ENCODE measurements at regions not wholly inside any gene's neighbourhood (a gene's known extent, or its start where the extent isn't known, plus 50 kb on each side); places are given as distances from the start of the nearest gene placed in this dataset.

DNA sequence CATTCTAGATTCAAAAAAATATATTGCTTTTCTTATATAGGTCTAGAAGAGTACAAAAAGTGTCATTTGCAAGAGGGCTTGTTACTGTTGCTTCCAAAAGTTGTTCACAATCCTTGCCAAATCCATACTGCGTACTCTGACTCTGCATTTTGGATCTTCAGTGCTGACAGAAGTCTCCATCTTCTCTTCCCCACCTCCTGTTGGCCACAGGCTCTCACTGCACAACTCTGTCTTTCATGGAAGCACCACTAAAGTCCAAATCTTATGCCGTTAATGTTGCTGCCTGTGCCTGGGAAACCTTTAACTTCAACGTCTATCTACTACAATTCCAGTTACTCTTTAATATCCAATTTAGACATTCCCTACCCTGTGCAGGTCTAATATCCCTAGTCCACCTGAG, 419.9 kb downstream of the NR2F2 start:
- Histone ChIP-seq H3K4ac (ENCODE audit: low read depth, low read length) (no peak overlapping the region), H2BK20ac (ENCODE audit: low read depth, low read length) (no peak overlapping the region), H3K4me1 (ENCODE audit: control insufficient read depth, insufficient read depth, low read length) (no peaks in the 10 kb centered on the region), H3K23ac (ENCODE audit: low read depth, low read length) (no peak overlapping the region), H3K56ac (ENCODE audit: extremely low read depth, insufficient read depth, low read length) (no peak overlapping the region), H3K14ac (replicated peaks; ENCODE audit: low read depth, low read length) (no peak overlapping the region), H4K8ac (ENCODE audit: low read depth in 2 of 2, low read length in 2 of 2) (no peak overlapping the region), H3K4me3 (ENCODE audit: insufficient read depth, low read depth, low read length) (no peak overlapping the region), H2AFZ (replicated peaks; ENCODE audit: low read length, poor library complexity) (no peak overlapping the region), H4K20me1 (ENCODE audit: insufficient read depth, low read length) (no peaks in the 10 kb centered on the region), H2AK9ac (replicated peaks; ENCODE audit: low read depth, low read length, poor library complexity) (no peak overlapping the region), H2BK120ac (ENCODE audit: low read depth, low read length) (no peak overlapping the region), H3K4me2 (ENCODE audit: low read depth, low read length) (no peak overlapping the region), H3K36me3 (ENCODE audit: control insufficient read depth, insufficient read depth, low read length) (no peaks in the 10 kb centered on the region), H3K9ac (ENCODE audit: low read depth, low read length) (no peak overlapping the region), H4K5ac (ENCODE audit: low read depth, low read length) (no peak overlapping the region), H2BK15ac (ENCODE audit: low read depth, low read length) (no peak overlapping the region), H3K79me1 (ENCODE audit: low read depth in 1 of 2, low read length in 2 of 2) (no peaks in the 10 kb centered on the region), H3K9me1 (ENCODE audit: insufficient read depth, low read length) (no peaks in the 10 kb centered on the region), H3K27ac (ENCODE audit: insufficient read depth, low read length) (no peak overlapping the region), H2BK5ac (ENCODE audit: low read depth, low read length, poor library complexity, severe bottlenecking) (no peak overlapping the region), H3K9me3 (ENCODE audit: control insufficient read depth, insufficient read depth, low read length) (peaks cover 10% of the 10 kb centered on the region; the same call in 1 of the 2 replicates), H3K27me3 (ENCODE audit: control insufficient read depth, insufficient read depth, low read length) (no peaks in the 10 kb centered on the region), H4K91ac (ENCODE audit: insufficient read depth, low read depth, low read length) (no peak overlapping the region), H3K18ac (ENCODE audit: low read depth, low read length) (no peak overlapping the region), H2AK5ac (ENCODE audit: low read depth, low read length) (no peak overlapping the region)
- DNase-seq: no peak
- no peak for ATAC-seq (ENCODE audit: low read depth)
- no peak for TF ChIP-seq RFX5 (IDR thresholded peaks at IDR 0.05; ENCODE audit: low read depth, low read length)
- TF ChIP-seq SMC3 (IDR thresholded peaks at IDR 0.05; ENCODE audit: low read depth, low read length): no peak
- CTCF ChIA-PET: no interaction called here
- in situ Hi-C loops (cut with MboI; ENCODE audit: low sequenced_read_pairs): no loop called here
- 53% methylated on average over 2 of the region's 3 CpGs; no CpG with 5 or more reads in 1 of the 2 experiments for WGBS, 2 experiments (ENCODE audit: extremely low coverage in 2 of 2, insufficient read length in 1 of 2)
- BruUV-seq (replicated peaks): no TSS peak
- POLR2A ChIA-PET (ENCODE audit: unreplicated experiment): no interaction called here
- dilution Hi-C loops (cut with HindIII; ENCODE audit: low sequenced_read_pairs, unreplicated experiment): no loop called here
- intact Hi-C loops (cut with micrococcal nuclease): no loop called here

All from IMR-90 (cell line).